ENCODE measurements at regions not wholly inside any gene's neighbourhood (a gene's known extent, or its start where the extent isn't known, plus 50 kb on each side); places are given as distances from the start of the nearest gene placed in this dataset.

- H3K4me3 ChIP-seq (ENCODE audit: low read depth, low read length), result no peak overlapping the region
- no peak for TF ChIP-seq CTCF (IDR thresholded peaks at IDR 0.05; ENCODE audit: insufficient read depth, low read length, missing control alignments)
- CTCF ChIA-PET, result no interaction called here
- no peak for DNase-seq (ENCODE audit: low read depth, low spot score)
- POLR2A ChIA-PET, result no interaction called here
Observed at GRCh38 chr20:39318911-39319310, 356.8 kb downstream of the DHX35 start.

GRCh38 chr20:39312676-39313075, 350.5 kb downstream of the DHX35 start:
- POLR2A ChIA-PET, result no interaction called here
- CTCF ChIA-PET, result no interaction called here
- H3K4me3 ChIP-seq (ENCODE audit: low read depth, low read length), result no peak overlapping the region
- DNase-seq (ENCODE audit: low read depth, low spot score), result no peak
- no peak for TF ChIP-seq CTCF (IDR thresholded peaks at IDR 0.05; ENCODE audit: insufficient read depth, low read length, missing control alignments)

GRCh38 chr20:39311851-39312506, 349.8 kb downstream of the DHX35 start:
- no peak overlapping the region for H3K4me3 ChIP-seq (ENCODE audit: low read depth, low read length)
- TF ChIP-seq CTCF (IDR thresholded peaks at IDR 0.05; ENCODE audit: insufficient read depth, low read length, missing control alignments), result no peak
- DNase-seq (ENCODE audit: low read depth, low spot score), result no peak
- POLR2A ChIA-PET, result no interaction called here
- CTCF ChIA-PET, result interaction anchor here (0.8 kb wide), 1 partner anchor 43 kb away, joined by 3 read pairs; no protein-coding TSS in a partner anchor

GRCh38 chr20:39310363-39310995, 348.3 kb downstream of the DHX35 start:
- no peak for TF ChIP-seq CTCF (IDR thresholded peaks at IDR 0.05; ENCODE audit: insufficient read depth, low read length, missing control alignments)
- POLR2A ChIA-PET, result no interaction called here
- H3K4me3 ChIP-seq (ENCODE audit: low read depth, low read length), result no peak overlapping the region
- DNase-seq (ENCODE audit: low read depth, low spot score), result no peak
- CTCF ChIA-PET, result no interaction called here

GRCh38 chr20:39309458-39309857, 347.3 kb downstream of the DHX35 start:
- CTCF ChIA-PET, result no interaction called here
- TF ChIP-seq CTCF (IDR thresholded peaks at IDR 0.05; ENCODE audit: insufficient read depth, low read length, missing control alignments), result no peak
- no peak for DNase-seq (ENCODE audit: low read depth, low spot score)
- POLR2A ChIA-PET, result no interaction called here
- no peak overlapping the region for H3K4me3 ChIP-seq (ENCODE audit: low read depth, low read length)

- no peak for DNase-seq (ENCODE audit: low read depth, low spot score)
- TF ChIP-seq CTCF (IDR thresholded peaks at IDR 0.05; ENCODE audit: insufficient read depth, low read length, missing control alignments), result no peak
- POLR2A ChIA-PET, result no interaction called here
- CTCF ChIA-PET, result no interaction called here
- H3K4me3 ChIP-seq (ENCODE audit: low read depth, low read length), result no peak overlapping the region
Observed at GRCh38 chr20:39302312-39302711, 340.2 kb downstream of the DHX35 start.

Measured in AG04449 (cell line).